Neuronal stem cell (in vitro differentiated cells): ENCODE measurements at regions not wholly inside any gene's neighbourhood (a gene's known extent, or its start where the extent isn't known, plus 50 kb on each side); places are given as distances from the start of the nearest gene placed in this dataset.

ENCODE experiments used
- DNase-seq: peaks from one replicate; pipeline ENCODE4 v3.0.0-alpha.2; 2013; ENCODE audit warnings: low spot score
- H2AFZ ChIP-seq: one replicate; pipeline ENCODE4 v1.6.1; 2013; ENCODE audit warnings: mild to moderate bottlenecking, low read length, inconsistent platforms
- H2AK5ac ChIP-seq: 2 replicates; pipeline ENCODE4 v1.6.1; 2013; ENCODE audit warnings: low read depth, mild to moderate bottlenecking, inconsistent platforms, low read length, moderate library complexity, mixed read lengths
- H2BK120ac ChIP-seq: 2 replicates; pipeline ENCODE4 v1.6.1; 2013; ENCODE audit warnings: low read depth, mild to moderate bottlenecking, inconsistent platforms, low read length, moderate library complexity, mixed read lengths
- H2BK12ac ChIP-seq: one replicate; pipeline ENCODE4 v1.6.1; 2013; ENCODE audit warnings: low read length, inconsistent platforms
- H2BK15ac ChIP-seq: 2 replicates; pipeline ENCODE4 v1.6.1; 2013; ENCODE audit warnings: mild to moderate bottlenecking, low read length, inconsistent platforms, mixed read lengths
- H2BK5ac ChIP-seq: one replicate; pipeline ENCODE4 v1.6.1; 2013; ENCODE audit warnings: inconsistent platforms, mild to moderate bottlenecking, low read length, moderate library complexity
- H3K14ac ChIP-seq: one replicate; pipeline ENCODE4 v1.6.1; 2013; ENCODE audit warnings: low read length, inconsistent platforms
- H3K18ac ChIP-seq: 2 replicates; pipeline ENCODE4 v1.6.1; 2013; ENCODE audit warnings: low read length, inconsistent platforms
- H3K23ac ChIP-seq: 2 replicates; pipeline ENCODE4 v1.6.1; 2013; ENCODE audit warnings: low read depth, mild to moderate bottlenecking, mixed read lengths, low read length, inconsistent platforms; ENCODE audit not compliant: poor library complexity
- H3K27ac ChIP-seq: replicated peaks from 3 replicates; pipeline ENCODE4 v1.5.1; 2013; ENCODE audit warnings: low read length, inconsistent platforms
- H3K27me3 ChIP-seq, 3 experiments: 2 replicates each; pipeline ENCODE4 v1.6.1; 2013; ENCODE audit warnings: low read length in 3 of 3, mild to moderate bottlenecking in 2 of 3, inconsistent platforms in 1 of 3, low read depth in 1 of 3, mixed read lengths in 1 of 3, moderate library complexity in 1 of 3; ENCODE audit not compliant: control insufficient read depth in 3 of 3, insufficient read depth in 3 of 3
- H3K36me3 ChIP-seq, 2 donors: replicated peaks in 1 of 2; 2 replicates each; pipeline ENCODE4 v1.6.1; 2013; ENCODE audit warnings: low read length in 2 of 2; ENCODE audit not compliant: control insufficient read depth in 2 of 2, insufficient read depth in 2 of 2
- H3K4ac ChIP-seq: 2 replicates; pipeline ENCODE4 v1.6.1; 2013; ENCODE audit warnings: inconsistent platforms, mild to moderate bottlenecking, low read length, moderate library complexity
- H3K4me1 ChIP-seq, 2 donors: 1 replicate in 1 of 2; 2 replicates in 1 of 2; pipeline ENCODE4 v1.6.1; 2013; ENCODE audit warnings: low read length in 2 of 2, low read depth in 1 of 2; ENCODE audit not compliant: control insufficient read depth in 2 of 2, insufficient read depth in 1 of 2
- H3K4me2 ChIP-seq: one replicate; pipeline ENCODE4 v1.6.1; 2013; ENCODE audit warnings: mild to moderate bottlenecking, low read length, inconsistent platforms; ENCODE audit not compliant: insufficient read depth, poor library complexity, severe bottlenecking
- H3K4me3 ChIP-seq, 2 donors: 2 replicates each; pipeline ENCODE4 v1.5.1; 2013; ENCODE audit warnings: low read length in 2 of 2, mild to moderate bottlenecking in 2 of 2, inconsistent platforms in 1 of 2, moderate library complexity in 1 of 2
- H3K79me1 ChIP-seq: one replicate; pipeline ENCODE4 v1.6.1; 2013; ENCODE audit warnings: low read depth, mild to moderate bottlenecking, inconsistent platforms, low read length, moderate library complexity
- H3K9ac ChIP-seq: one replicate; pipeline ENCODE4 v1.6.1; 2013; ENCODE audit warnings: mild to moderate bottlenecking, low read depth, low read length, inconsistent platforms; ENCODE audit not compliant: poor library complexity
- H3K9me3 ChIP-seq, 2 donors: replicated peaks in 1 of 2; 2 replicates each; pipeline versions ENCODE3 to v1.6.1; 2013; ENCODE audit warnings: low read length in 2 of 2, mild to moderate bottlenecking in 2 of 2, inconsistent platforms in 1 of 2, low read depth in 1 of 2, mixed read lengths in 1 of 2, moderate library complexity in 1 of 2; ENCODE audit not compliant: control insufficient read depth in 2 of 2, insufficient read depth in 1 of 2
- H4K8ac ChIP-seq: one replicate; pipeline ENCODE4 v1.6.1; 2013; ENCODE audit warnings: low read depth, mild to moderate bottlenecking, inconsistent platforms, low read length, moderate library complexity
- H4K91ac ChIP-seq: one replicate; pipeline ENCODE4 v1.6.1; 2013; ENCODE audit warnings: low read length, low read depth, mild to moderate bottlenecking, inconsistent platforms; ENCODE audit not compliant: poor library complexity
- WGBS, 2 donors: extraction: QIAGEN DNeasy Blood & Tissue Kit; methylation state at CpG; one replicate each; pipeline ENCODE4 v1.1.7; 2013; ENCODE audit warnings: missing lambda C conversion rate in 2 of 2, mixed read lengths in 1 of 2; ENCODE audit not compliant: insufficient read length in 2 of 2, insufficient replicate concordance in 1 of 2; ENCODE audit errors: extremely low coverage in 2 of 2; 5-methylcytosine and 5-hydroxymethylcytosine counted together

DNA sequence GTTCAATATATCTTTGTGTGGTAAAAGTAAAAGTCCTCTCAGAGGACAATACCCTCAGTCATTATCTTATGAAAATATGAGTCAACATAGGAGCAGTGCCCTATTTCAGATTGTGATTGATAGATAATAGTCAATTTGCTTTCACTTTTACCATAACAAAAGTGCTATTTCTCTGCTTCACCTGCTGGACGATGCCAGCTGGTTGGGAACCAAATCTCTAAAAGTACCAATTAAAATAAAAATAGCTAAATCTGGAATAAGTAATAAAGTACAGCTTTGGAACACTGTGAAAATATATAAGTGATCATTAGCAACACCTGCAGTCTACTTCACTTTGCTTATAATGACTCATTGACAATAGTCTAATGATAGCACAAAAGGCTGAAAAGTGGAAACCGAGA is 390.3 kb upstream of the AGTR1 start:
- Histone ChIP-seq H2BK12ac (no peak overlapping the region), H2AFZ (no peak overlapping the region), H2BK15ac (no peak overlapping the region), H4K8ac (no peak overlapping the region), H3K4me3 (no peak overlapping the region), H4K91ac (no peak overlapping the region), H3K4me1 (no peaks in the 10 kb centered on the region), H3K9me3 (no peaks in the 10 kb centered on the region), H3K18ac (no peak overlapping the region), H3K4me2 (no peak overlapping the region), H3K27me3 (no peaks in the 10 kb centered on the region), H2BK5ac (no peak overlapping the region), H3K27ac (no peak overlapping the region), H3K79me1 (no peaks in the 10 kb centered on the region), H3K9ac (no peak overlapping the region), H3K4ac (no peak overlapping the region), H3K23ac (no peak overlapping the region), H2AK5ac (no peak overlapping the region), H3K14ac (no peak overlapping the region), H3K36me3 (no peaks in the 10 kb centered on the region), H2BK120ac (no peak overlapping the region)
- WGBS, 2 donors = no CpG with 5 or more reads among the region's 2 CpGs
- no peak for DNase-seq

GRCh38 chr3:148309390-148310035 is 388.2 kb upstream of the AGTR1 start:
- Histone ChIP-seq H3K79me1 (no peaks in the 10 kb centered on the region), H2BK5ac (no peak overlapping the region), H4K8ac (no peak overlapping the region), H3K9ac (no peak overlapping the region), H2BK15ac (no peak overlapping the region), H3K18ac (no peak overlapping the region), H3K27ac (no peak overlapping the region), H3K4me3 (no peak overlapping the region), H3K4ac (no peak overlapping the region), H3K36me3 (no peaks in the 10 kb centered on the region), H3K14ac (no peak overlapping the region), H4K91ac (no peak overlapping the region), H3K23ac (no peak overlapping the region), H2AK5ac (no peak overlapping the region), H2BK120ac (no peak overlapping the region), H2BK12ac (no peak overlapping the region), H2AFZ (peak overlapping the region; percentile 66), H3K4me1 (no peaks in the 10 kb centered on the region), H3K27me3 (no peaks in the 10 kb centered on the region), H3K9me3 (no peaks in the 10 kb centered on the region), H3K4me2 (no peak overlapping the region)
- no CpG with 5 or more reads among the region's 4 CpGs for WGBS, 2 donors
- DNase-seq = peak; percentile 30

DNA sequence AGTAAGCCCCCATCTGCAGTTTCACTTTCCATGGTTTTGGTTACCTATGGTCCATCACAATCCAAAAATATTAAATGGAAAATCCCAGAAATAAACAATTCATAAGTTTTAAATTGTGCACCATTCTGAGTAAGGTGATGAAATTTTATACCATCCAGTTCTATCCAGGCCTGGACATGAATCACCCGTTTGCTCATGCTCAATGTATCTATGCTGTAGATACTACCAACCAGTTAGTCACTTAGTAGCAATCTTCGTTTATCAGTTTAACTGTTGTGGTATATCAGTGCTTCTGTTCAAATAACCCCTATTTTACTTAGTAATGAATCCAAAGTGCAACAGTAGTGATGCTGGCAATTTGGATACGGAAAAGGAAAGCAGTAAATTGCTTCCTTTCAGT is 381.9 kb upstream of the AGTR1 start:
- Histone ChIP-seq H2BK15ac (no peak overlapping the region), H3K9me3 (no peaks in the 10 kb centered on the region), H2BK5ac (no peak overlapping the region), H3K79me1 (no peaks in the 10 kb centered on the region), H4K91ac (no peak overlapping the region), H3K4me1 (no peaks in the 10 kb centered on the region), H3K4me2 (no peak overlapping the region), H3K27me3 (no peaks in the 10 kb centered on the region), H3K23ac (no peak overlapping the region), H3K9ac (no peak overlapping the region), H3K4me3 (no peak overlapping the region), H3K14ac (no peak overlapping the region), H3K18ac (no peak overlapping the region), H2AK5ac (no peak overlapping the region), H2BK12ac (no peak overlapping the region), H3K4ac (no peak overlapping the region), H3K27ac (no peak overlapping the region), H3K36me3 (no peaks in the 10 kb centered on the region), H2BK120ac (no peak overlapping the region), H2AFZ (no peak overlapping the region), H4K8ac (no peak overlapping the region)
- no peak for DNase-seq
- no CpG with 5 or more reads among the region's 3 CpGs for WGBS, 2 donors

DNA sequence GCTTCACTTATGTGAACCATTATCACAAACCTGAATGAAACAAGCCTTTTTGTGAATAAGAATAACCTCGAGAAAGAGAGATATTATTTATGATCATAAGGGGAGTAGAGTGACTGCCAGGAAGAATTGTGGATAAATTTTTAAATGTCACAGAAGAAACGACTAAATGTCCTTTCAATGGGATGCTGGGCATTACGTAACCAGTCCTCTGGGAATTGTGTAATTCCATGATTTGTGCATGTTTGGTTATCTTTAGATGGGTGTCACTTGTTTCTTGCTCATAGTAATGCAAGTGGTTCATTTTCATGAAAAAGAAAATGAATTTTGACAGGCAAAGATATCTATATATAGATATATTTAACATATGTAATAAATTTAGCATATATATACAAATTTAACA is 379.5 kb upstream of the AGTR1 start:
- Histone ChIP-seq H2BK15ac (no peak overlapping the region), H3K9ac (no peak overlapping the region), H3K18ac (no peak overlapping the region), H3K79me1 (no peaks in the 10 kb centered on the region), H3K4me3 (no peak overlapping the region), H2BK5ac (no peak overlapping the region), H2BK120ac (no peak overlapping the region), H3K27me3 (no peaks in the 10 kb centered on the region), H3K36me3 (no peaks in the 10 kb centered on the region), H3K4ac (no peak overlapping the region), H3K4me1 (no peaks in the 10 kb centered on the region), H2AFZ (no peak overlapping the region), H3K9me3 (no peaks in the 10 kb centered on the region), H3K27ac (no peak overlapping the region), H2AK5ac (no peak overlapping the region), H3K4me2 (no peak overlapping the region), H3K14ac (no peak overlapping the region), H2BK12ac (no peak overlapping the region), H3K23ac (no peak overlapping the region), H4K91ac (no peak overlapping the region), H4K8ac (no peak overlapping the region)
- no CpG with 5 or more reads among the region's 3 CpGs for WGBS, 2 donors
- DNase-seq = no peak
